Endothelial cell of umbilical vein (primary cell): ENCODE measurements at regions not wholly inside any gene's neighbourhood (a gene's known extent, or its start where the extent isn't known, plus 50 kb on each side); places are given as distances from the start of the nearest gene placed in this dataset.

Experiments
- BruUV-seq: library from RNA; stranded (reverse); fragments of 400-500 nt; replicated peaks from 2 replicates; lab custom pipeline; 2021; lab: Mats Ljungman, UMichigan
- CTCF ChIA-PET: fragments of 300-600, 350-600 bp; sonication (Branson Sonifier 250); formaldehyde crosslinking; loops from one replicate; lab custom pipeline; 2021; ENCODE audit warnings: antibody characterized with exemption, inconsistent platforms; lab: Charles Lee
- POLR2A ChIA-PET: fragments of 300-600, 350-600 bp; sonication (Branson Sonifier 250); formaldehyde crosslinking; loops from one replicate; lab custom pipeline; 2021; ENCODE audit warnings: antibody characterized with exemption, inconsistent platforms; lab: Charles Lee
- DNase-seq: peaks from one replicate; pipeline ENCODE4 v3.0.0-alpha.2; 2011; ENCODE audit warnings: low read depth, low spot score
- FAIRE-seq: peaks from 2 replicates; lab custom pipeline; 2011; peaks lifted over from hg19 to GRCh38; lab: Jason Lieb, UNC
- H2AFZ ChIP-seq: 2 replicates; pipeline ENCODE4 v1.6.0; 2012; ENCODE audit warnings: low read depth, low read length, control low read depth, inconsistent platforms
- H3K27ac ChIP-seq: 2 replicates; pipeline ENCODE4 v1.5.1; 2011; ENCODE audit warnings: low read depth, mild to moderate bottlenecking, control low read depth, low read length, moderate library complexity; ENCODE audit not compliant: insufficient read depth
- H3K27me3 ChIP-seq, 2 experiments: 2 replicates each; pipeline versions ENCODE4 v1.6.0 to v1.6.1; 2011; ENCODE audit warnings: low read length in 2 of 2, mixed read lengths in 1 of 2; ENCODE audit not compliant: control insufficient read depth in 2 of 2, insufficient read depth in 2 of 2
- H3K36me3 ChIP-seq, 2 experiments: 2 replicates in 1 of 2; 3 replicates in 1 of 2; pipeline ENCODE4 v1.5.1; 2011; ENCODE audit warnings: low read length in 2 of 2, mild to moderate bottlenecking in 1 of 2, moderate library complexity in 1 of 2; ENCODE audit not compliant: control insufficient read depth in 2 of 2, insufficient read depth in 2 of 2; ENCODE audit errors: extremely low read depth in 1 of 2
- H3K4me1 ChIP-seq: 3 replicates; pipeline ENCODE4 v1.5.1; 2011; ENCODE audit warnings: mild to moderate bottlenecking, low read length; ENCODE audit not compliant: control insufficient read depth, insufficient read depth; ENCODE audit errors: extremely low read depth
- H3K4me2 ChIP-seq: 2 replicates; pipeline ENCODE4 v1.6.1; 2011; ENCODE audit warnings: low read length, control low read depth, mixed read lengths; ENCODE audit not compliant: insufficient read depth
- H3K4me3 ChIP-seq, 3 experiments: fragments of 200-600 bp in 1 of 3; sonication (generic), shearing (Covaris generic) in 1 of 3; replicated peaks in 1 of 3; 2 replicates each; pipeline ENCODE4 v1.5.1; 2011 to 2016; ENCODE audit warnings: control low read depth in 3 of 3, low read length in 3 of 3, mild to moderate bottlenecking in 2 of 3, inconsistent platforms in 1 of 3, low read depth in 1 of 3, moderate library complexity in 1 of 3; ENCODE audit not compliant: insufficient read depth in 1 of 3
- H3K79me2 ChIP-seq: 2 replicates; pipeline ENCODE4 v1.6.0; 2012; ENCODE audit warnings: low read length, inconsistent platforms; ENCODE audit not compliant: control insufficient read depth, insufficient read depth
- H3K9ac ChIP-seq: replicated peaks from 2 replicates; pipeline ENCODE3; 2011; ENCODE audit warnings: low read length, control low read depth; ENCODE audit not compliant: insufficient read depth; ENCODE audit errors: extremely low read depth
- H3K9me1 ChIP-seq: replicated peaks from 3 replicates; pipeline ENCODE4 v1.6.0; 2011; ENCODE audit warnings: mild to moderate bottlenecking, low read length; ENCODE audit not compliant: control insufficient read depth, insufficient read depth; ENCODE audit errors: extremely low read depth
- H3K9me3 ChIP-seq: replicated peaks from 2 replicates; pipeline ENCODE4 v1.5.1; 2012; ENCODE audit warnings: low read length, inconsistent platforms; ENCODE audit not compliant: control insufficient read depth, insufficient read depth
- H4K20me1 ChIP-seq: replicated peaks from 2 replicates; pipeline ENCODE3; 2011; ENCODE audit warnings: mild to moderate bottlenecking, low read length; ENCODE audit not compliant: control insufficient read depth, insufficient read depth; ENCODE audit errors: extremely low read depth
- CTCF ChIP-seq, 2 donors: IDR thresholded peaks; 1 replicate in 1 of 2; 2 replicates in 1 of 2; pipeline ENCODE4 v1.5.1; 2011; ENCODE audit warnings: low read length in 2 of 2, mild to moderate bottlenecking in 2 of 2, moderate library complexity in 2 of 2, control low read depth in 1 of 2, inconsistent platforms in 1 of 2, low read depth in 1 of 2; ENCODE audit not compliant: insufficient read depth in 1 of 2; ENCODE audit errors: extremely low read depth in 1 of 2
- EZH2 ChIP-seq: IDR thresholded peaks from 2 replicates; pipeline ENCODE4 v1.6.1; 2012; ENCODE audit warnings: borderline replicate concordance, low read depth, mild to moderate bottlenecking, moderate library complexity, low read length, inconsistent platforms; ENCODE audit not compliant: severe bottlenecking
- FOS ChIP-seq: IDR thresholded peaks from 2 replicates; pipeline ENCODE4 v1.6.1; 2011; ENCODE audit warnings: mild to moderate bottlenecking, low read length, moderate library complexity, borderline replicate concordance; ENCODE audit not compliant: insufficient read depth
- GATA2 ChIP-seq: IDR thresholded peaks from 2 replicates; pipeline ENCODE4 v1.7.0; 2011; ENCODE audit warnings: low read depth, mild to moderate bottlenecking, moderate library complexity, mixed read lengths, low read length; ENCODE audit not compliant: insufficient read length, insufficient read depth
- JUN ChIP-seq: IDR thresholded peaks from 2 replicates; pipeline ENCODE4 v1.6.1; 2011; ENCODE audit warnings: borderline replicate concordance, low read depth; ENCODE audit not compliant: insufficient read length, insufficient read depth
- MYC ChIP-seq: IDR thresholded peaks from one replicate; pipeline ENCODE4 v1.6.1; 2011; ENCODE audit warnings: mild to moderate bottlenecking, low read depth, low read length
- POLR2A ChIP-seq: IDR thresholded peaks from 2 replicates; pipeline ENCODE4 v1.6.1; 2012; ENCODE audit warnings: low read depth, mild to moderate bottlenecking, control low read depth, low read length
- POLR2AphosphoS5 ChIP-seq: IDR thresholded peaks from 2 replicates; pipeline ENCODE4 v1.6.1; 2012; ENCODE audit warnings: low read depth, mild to moderate bottlenecking, control low read depth, low read length, moderate library complexity; ENCODE audit not compliant: insufficient read depth
- dilution Hi-C: fragments of 300-500 bp; cut with MboI; formaldehyde crosslinking; loops from one replicate; pipeline ENCODE4 v1.15.0; 2019; ENCODE audit warnings: low sequenced_read_pairs; ENCODE audit not compliant: extremely low pct_ligation_motif_present
- intact Hi-C: fragments of 100-400 bp; cut with micrococcal nuclease; formaldehyde crosslinking; loops from one replicate; pipeline ENCODE4 v1.10.0; 2022
- TF ChIP-seq, protein P1 (sequence below): IDR thresholded peaks from 2 replicates; pipeline ENCODE4 v1.6.1; 2011; ENCODE audit not compliant: insufficient read depth, insufficient read length

DNA sequence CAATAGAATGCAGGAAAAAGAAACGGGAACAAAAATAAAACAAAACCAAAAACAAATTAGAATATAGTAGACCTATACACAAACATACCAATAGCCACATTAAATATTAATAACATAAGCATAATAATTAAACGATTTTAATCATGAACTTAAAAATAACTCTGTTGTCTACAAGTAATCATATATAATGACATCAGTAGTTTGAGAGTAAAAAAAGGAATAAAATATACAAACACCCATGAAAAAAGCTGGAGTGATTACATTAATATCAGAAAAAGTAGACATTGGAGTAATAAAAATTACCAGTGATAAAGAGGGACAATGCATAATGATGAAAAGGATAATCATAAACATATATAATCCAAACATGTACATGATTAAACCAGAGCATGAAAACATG is 181.8 kb downstream of the ATXN7L3B start:
- Histone ChIP-seq H4K20me1 (no peaks in the 10 kb centered on the region), H3K79me2 (no peaks in the 10 kb centered on the region), H3K27ac (no peak overlapping the region), H3K9me1 (no peaks in the 10 kb centered on the region), H3K9ac (no peak overlapping the region), H3K4me2 (no peak overlapping the region), H3K36me3 (no peaks in the 10 kb centered on the region), H3K27me3 (no peaks in the 10 kb centered on the region), H2AFZ (no peak overlapping the region), H3K4me3 (no peak overlapping the region), H3K9me3 (no peaks in the 10 kb centered on the region), H3K4me1 (no peaks in the 10 kb centered on the region)
- POLR2A ChIA-PET = no interaction called here
- DNase-seq (no peak), FAIRE-seq (no peak)
- dilution Hi-C loops = no loop called here
- CTCF ChIA-PET = no interaction called here
- intact Hi-C loops = no loop called here
- TF ChIP-seq JUN (no peak), MYC (no peak), POLR2A (no peak), FOS (no peak), CTCF (IDR thresholded peaks at IDR 0.05; ENCODE audit: extremely low read depth in 1 of 2, insufficient read depth in 1 of 2, low read depth in 1 of 2, low read length in 2 of 2) (no peak), EZH2 (no peak), GATA2 (no peak), POLR2AphosphoS5 (no peak)
- TF ChIP-seq, protein P1, sequence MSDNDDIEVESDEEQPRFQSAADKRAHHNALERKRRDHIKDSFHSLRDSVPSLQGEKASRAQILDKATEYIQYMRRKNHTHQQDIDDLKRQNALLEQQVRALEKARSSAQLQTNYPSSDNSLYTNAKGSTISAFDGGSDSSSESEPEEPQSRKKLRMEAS = no peak
- BruUV-seq = no TSS peak
